HG03139 (cell line): ENCODE measurements at regions not wholly inside any gene's neighbourhood (a gene's known extent, or its start where the extent isn't known, plus 50 kb on each side); places are given as distances from the start of the nearest gene placed in this dataset.

Experiments used
- ATAC-seq: cut with Tn5 transposase; IDR thresholded peaks from one replicate; pipeline ENCODE4 v1.9.1; 2021; ENCODE audit not compliant: unreplicated experiment

- ATAC-seq, result peak; percentile 38
Measured at GRCh38 chr13:99436686-99437416, 64.4 kb upstream of the TM9SF2 start.

- ATAC-seq, result no peak
Measured at GRCh38 chr13:99439048-99439447, 62.2 kb upstream of the TM9SF2 start.

DNA sequence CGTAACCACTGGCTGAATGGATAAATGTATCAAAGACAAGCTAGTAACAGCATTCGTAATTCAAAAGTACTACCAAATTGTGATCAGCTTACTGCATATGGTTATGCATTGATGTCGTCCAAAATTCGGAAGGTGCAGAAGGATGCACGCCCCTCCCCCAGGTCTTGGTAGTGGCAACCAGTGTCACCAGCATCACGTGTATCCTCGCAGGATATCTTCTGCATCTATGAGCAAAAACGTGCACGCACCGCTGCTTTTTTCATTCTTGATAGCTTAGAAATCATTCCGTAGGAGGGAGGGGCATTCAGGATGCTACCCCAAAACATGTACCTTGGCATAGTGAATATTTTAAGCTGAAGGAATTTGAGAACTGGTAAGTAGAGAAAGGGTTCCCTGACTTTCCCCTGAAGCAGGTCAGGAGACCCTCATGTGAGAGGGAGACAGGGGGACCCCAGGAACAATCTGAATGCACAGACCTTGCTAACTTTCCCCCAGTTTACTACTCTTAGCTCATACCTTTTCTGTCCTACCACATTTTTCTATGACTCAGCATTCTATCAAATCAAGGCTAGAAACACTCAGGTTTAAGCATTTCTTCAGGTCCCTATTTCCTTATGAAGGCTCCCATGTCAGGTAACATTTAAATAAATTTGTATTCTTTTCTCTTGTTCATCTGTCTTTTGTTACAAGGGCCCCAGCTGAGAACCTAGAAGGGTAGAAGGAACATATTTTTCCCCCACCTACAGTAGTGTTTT lies 61.2 kb upstream of the TM9SF2 start:
- ATAC-seq, result no peak

DNA sequence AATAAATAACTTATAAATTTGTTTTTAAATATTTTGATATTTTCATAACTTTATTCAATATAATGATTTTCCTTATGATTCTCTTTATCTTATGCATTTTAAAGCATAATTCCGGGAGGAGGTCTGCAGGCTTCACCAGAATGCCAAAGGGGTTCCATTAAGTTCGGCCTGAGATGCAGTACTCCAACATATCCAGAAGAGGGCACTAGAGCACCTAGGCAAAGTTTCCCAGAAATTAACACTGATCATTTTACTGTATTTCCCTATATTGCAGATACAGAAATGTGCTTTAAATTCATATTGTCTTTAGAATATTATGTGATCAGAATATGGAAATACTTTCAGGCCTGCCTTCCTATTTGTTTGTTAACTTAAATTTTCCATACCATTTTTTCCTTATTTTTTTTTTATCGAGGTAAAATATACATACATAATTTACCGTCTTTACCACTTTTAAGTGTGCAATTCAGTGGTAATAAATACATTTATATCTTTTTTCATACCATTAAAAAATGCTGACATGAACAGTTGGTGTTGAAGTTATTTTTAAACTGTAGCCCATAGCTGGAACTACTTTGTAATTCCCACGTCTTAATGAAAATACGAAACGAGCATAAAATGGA lies 58.9 kb upstream of the TM9SF2 start:
- no peak for ATAC-seq

DNA sequence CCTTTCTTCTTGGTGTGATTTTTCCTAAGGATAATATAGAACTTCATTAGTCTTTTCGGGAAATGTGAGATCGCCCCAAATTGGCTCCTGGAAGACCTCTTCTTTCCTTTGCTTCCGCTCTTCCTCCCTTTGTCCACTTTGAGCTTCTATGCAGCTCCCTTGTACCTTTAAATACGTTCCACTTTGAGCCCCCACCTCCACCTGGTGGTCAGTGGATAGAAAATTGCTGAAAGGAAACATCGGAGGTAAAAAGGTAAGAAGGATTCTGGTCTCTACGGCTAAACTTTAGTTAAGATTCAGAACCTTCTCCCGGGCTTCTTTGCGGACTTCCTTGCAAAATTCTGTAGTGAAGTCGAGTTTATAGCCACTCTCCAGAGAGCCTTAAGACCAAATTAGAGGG lies 55.0 kb upstream of the TM9SF2 start:
- no peak for ATAC-seq

DNA sequence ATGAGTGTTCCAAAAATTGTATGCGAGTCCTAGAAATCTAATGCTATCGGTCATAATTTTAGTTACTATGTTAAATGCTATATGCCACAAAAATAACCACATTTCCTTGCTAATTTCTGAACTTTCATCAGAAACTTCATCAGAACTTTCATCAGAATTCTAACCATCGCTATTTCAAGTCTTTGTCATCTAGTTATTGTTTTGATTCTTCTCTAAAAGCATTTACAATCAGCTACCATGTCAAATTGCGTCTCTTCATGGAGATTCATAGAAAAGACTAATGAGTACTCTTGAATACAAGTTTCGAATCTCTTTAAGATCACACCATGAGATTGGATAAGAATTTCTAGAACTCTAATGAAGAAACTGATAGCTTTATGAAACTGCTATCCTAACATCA lies 52.7 kb upstream of the TM9SF2 start:
- ATAC-seq, result no peak

DNA sequence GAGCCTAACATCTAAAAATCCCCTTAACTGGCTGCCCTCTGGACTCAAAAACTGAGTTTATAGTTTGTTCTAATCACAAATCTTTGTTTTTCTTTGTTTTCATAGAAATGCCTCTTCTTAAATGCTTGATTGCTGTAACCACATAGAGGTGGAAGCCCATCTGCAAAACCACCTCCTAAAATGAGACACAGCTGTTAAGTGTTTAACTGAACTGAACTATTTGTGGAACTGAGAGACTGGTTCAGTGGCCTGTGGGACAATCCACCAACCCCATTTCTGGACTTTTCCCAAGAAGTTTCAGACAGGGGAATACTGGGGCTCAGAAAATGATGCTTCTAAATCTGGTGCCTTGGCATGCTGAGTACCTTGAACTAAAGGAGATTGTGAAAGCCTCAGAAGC lies 50.9 kb upstream of the TM9SF2 start:
- ATAC-seq, result no peak
